BE2C (cell line): ENCODE measurements at regions not wholly inside any gene's neighbourhood (a gene's known extent, or its start where the extent isn't known, plus 50 kb on each side); places are given as distances from the start of the nearest gene placed in this dataset.

Experiments used
- DNase-seq: peaks from one replicate; pipeline ENCODE4 v3.0.0-alpha.2; 2020
- H3K27me3 ChIP-seq: fragments of 250-450 bp; sonication (Bioruptor Pico); 2 replicates; pipeline ENCODE4 v1.5.1; 2020; ENCODE audit warnings: mild to moderate bottlenecking
- H3K36me3 ChIP-seq: fragments of 250-450 bp; sonication (Bioruptor Pico); 2 replicates; pipeline ENCODE4 v1.5.1; 2020; ENCODE audit warnings: mild to moderate bottlenecking
- H3K4me1 ChIP-seq: fragments of 250-450 bp; sonication (Bioruptor Pico); 2 replicates; pipeline ENCODE4 v1.5.1; 2020
- H3K4me3 ChIP-seq: 2 replicates; pipeline ENCODE4 v1.5.1; 2011; ENCODE audit warnings: low read depth, low read length
- H3K9me3 ChIP-seq: fragments of 250-450 bp; sonication (Bioruptor Pico); 2 replicates; pipeline ENCODE4 v1.5.1; 2020
- TF ChIP-seq, protein P1 (sequence below): IDR thresholded peaks from 2 replicates; pipeline ENCODE4 v1.5.1; 2012; ENCODE audit warnings: mild to moderate bottlenecking, low read depth, low read length

DNA sequence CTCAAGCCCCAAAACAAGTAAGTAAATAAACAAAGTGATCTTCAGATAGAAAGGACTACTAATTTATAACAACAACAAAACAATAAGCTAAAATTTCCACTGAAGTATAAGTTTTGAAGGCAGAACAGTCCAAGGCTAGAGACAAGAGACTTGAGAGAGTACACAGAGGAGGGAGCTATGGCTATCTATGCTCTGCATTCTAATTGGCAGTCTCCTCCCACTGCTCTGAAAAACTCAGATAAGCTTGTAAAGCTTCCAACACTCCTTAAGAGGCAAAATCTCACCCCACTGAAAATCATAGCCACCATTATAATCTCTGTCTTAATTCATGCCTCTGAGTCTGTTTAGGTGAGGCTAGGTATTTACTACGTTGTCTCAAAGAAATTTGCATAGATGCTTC is 714.6 kb upstream of the LRATD1 start:
- TF ChIP-seq, protein P1, sequence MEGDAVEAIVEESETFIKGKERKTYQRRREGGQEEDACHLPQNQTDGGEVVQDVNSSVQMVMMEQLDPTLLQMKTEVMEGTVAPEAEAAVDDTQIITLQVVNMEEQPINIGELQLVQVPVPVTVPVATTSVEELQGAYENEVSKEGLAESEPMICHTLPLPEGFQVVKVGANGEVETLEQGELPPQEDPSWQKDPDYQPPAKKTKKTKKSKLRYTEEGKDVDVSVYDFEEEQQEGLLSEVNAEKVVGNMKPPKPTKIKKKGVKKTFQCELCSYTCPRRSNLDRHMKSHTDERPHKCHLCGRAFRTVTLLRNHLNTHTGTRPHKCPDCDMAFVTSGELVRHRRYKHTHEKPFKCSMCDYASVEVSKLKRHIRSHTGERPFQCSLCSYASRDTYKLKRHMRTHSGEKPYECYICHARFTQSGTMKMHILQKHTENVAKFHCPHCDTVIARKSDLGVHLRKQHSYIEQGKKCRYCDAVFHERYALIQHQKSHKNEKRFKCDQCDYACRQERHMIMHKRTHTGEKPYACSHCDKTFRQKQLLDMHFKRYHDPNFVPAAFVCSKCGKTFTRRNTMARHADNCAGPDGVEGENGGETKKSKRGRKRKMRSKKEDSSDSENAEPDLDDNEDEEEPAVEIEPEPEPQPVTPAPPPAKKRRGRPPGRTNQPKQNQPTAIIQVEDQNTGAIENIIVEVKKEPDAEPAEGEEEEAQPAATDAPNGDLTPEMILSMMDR: no peak
- Histone ChIP-seq H3K27me3 (no peaks in the 10 kb centered on the region), H3K4me1 (no peaks in the 10 kb centered on the region), H3K9me3 (no peaks in the 10 kb centered on the region), H3K36me3 (no peaks in the 10 kb centered on the region), H3K4me3 (no peak overlapping the region)
- no peak for DNase-seq

DNA sequence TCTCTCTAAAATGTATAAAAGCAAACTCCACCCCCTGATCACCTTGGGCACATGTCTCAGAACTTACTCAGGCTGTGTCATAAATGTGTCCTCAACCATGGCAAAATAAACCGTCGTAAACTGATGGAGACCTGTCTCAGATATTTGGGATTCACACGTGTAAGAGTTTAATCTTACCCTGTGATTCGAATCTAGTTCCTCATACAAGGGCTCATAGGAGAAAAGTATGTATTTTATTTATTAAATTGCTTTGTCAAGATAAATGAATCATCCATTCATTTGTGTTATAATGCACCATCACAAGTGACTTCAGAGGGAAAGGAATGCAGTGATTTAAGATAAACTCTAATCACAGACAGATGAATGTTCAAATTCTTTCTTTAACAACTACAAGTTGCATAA is 712.5 kb upstream of the LRATD1 start:
- TF ChIP-seq, protein P1: no peak

DNA sequence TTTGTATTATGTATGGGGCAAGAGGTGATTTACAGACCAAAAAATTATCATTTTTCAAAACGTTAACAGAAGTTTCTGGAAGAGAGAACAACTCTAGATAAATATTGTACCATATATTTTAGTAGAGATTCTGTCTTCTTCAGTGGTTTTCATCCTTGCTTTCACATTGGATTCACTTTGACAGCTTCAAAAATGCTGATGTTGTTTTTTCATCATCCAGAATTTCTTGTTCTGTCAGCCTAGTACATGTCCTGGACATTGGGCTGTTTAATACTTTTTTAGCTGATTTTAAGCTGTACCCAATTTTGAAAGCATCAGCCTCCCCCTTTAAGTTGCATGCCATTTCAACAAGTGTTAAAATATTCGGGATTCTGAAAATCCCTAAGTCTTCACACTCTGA is 711.3 kb upstream of the LRATD1 start:
- no peak overlapping the region for H3K4me3 ChIP-seq

More for the DNA sequence above, 712.5 kb upstream of the LRATD1 start:
- H3K9me3 ChIP-seq: no peaks in the 10 kb centered on the region
- no peaks in the 10 kb centered on the region for H3K27me3 ChIP-seq
- DNase-seq: no peak
- H3K36me3 ChIP-seq: no peaks in the 10 kb centered on the region
- no peak overlapping the region for H3K4me3 ChIP-seq
- H3K4me1 ChIP-seq: no peaks in the 10 kb centered on the region

DNA sequence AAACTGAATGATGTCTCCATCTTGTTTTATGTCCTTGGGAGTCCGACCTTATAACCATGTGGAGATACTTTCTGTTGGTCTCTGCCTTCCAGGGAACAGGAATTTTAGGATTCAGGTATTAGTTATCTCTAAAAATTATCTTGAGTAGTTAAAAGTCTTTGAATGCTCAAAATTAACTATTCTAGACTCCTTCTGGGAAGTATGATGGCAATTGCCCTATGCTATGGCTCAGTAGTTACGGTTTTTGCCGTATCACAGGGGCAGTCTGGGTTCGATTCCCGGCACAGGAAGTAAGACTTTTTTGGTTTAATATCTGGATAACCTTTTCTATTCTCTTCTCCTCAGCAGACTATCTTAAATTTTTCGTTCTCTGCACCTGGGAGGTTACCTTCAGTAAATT is 708.7 kb upstream of the LRATD1 start:
- no peak for DNase-seq
- Histone ChIP-seq H3K27me3 (no peaks in the 10 kb centered on the region), H3K9me3 (no peaks in the 10 kb centered on the region), H3K4me3 (no peak overlapping the region), H3K4me1 (no peaks in the 10 kb centered on the region; the same call in 1 of the 2 replicates), H3K36me3 (no peaks in the 10 kb centered on the region)
- TF ChIP-seq, protein P1: no peak

More for the DNA sequence above, 711.3 kb upstream of the LRATD1 start:
- Histone ChIP-seq H3K4me1 (no peaks in the 10 kb centered on the region), H3K27me3 (no peaks in the 10 kb centered on the region), H3K9me3 (no peaks in the 10 kb centered on the region), H3K36me3 (no peaks in the 10 kb centered on the region)
- TF ChIP-seq, protein P1: no peak
- DNase-seq: no peak

DNA sequence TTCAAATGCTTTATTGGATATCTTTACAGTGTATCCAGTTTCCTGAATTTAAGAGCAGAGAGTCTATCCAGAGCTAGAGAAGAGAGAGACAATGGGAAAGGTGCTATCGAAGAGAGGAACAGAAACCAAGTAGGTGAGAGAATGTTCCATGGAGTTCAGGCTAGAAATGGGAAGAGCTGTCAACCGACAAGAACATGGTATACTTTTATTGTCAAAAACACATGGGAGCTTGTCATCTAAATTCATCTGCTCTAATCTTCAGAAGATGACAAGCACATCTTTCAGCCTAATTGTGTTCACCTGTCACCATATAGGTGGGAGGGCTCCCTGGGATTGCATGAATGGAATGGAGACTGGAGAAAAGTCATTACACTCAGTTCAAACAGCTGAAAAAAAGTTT is 690.4 kb upstream of the LRATD1 start:
- DNase-seq: no peak
- TF ChIP-seq, protein P1: no peak
- no peak overlapping the region for H3K4me3 ChIP-seq

DNA sequence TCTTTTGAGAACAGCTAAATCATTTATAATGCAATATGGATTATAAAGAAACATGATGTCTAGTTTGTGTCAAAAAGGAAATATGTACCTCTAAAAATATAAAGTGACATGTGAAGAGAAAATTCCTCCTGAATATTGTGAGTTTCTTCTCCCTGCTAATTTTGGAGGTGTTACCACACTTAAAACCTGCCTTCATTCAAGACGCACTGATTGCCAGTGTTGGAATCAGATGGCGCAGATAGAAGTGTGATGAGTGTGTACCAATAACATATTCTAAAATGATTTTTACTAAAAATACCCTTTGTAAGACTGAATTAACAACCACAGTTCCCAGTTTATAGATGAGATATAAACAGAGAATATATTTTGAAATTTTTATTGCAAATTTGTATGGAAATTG is 681.8 kb upstream of the LRATD1 start:
- Histone ChIP-seq H3K36me3 (no peaks in the 10 kb centered on the region), H3K9me3 (no peaks in the 10 kb centered on the region), H3K4me3 (no peak overlapping the region), H3K27me3 (no peaks in the 10 kb centered on the region), H3K4me1 (no peaks in the 10 kb centered on the region)
- TF ChIP-seq, protein P1: no peak
- no peak for DNase-seq

More for the DNA sequence above, 690.4 kb upstream of the LRATD1 start:
- no peaks in the 10 kb centered on the region for H3K27me3 ChIP-seq
- no peaks in the 10 kb centered on the region for H3K4me1 ChIP-seq
- no peaks in the 10 kb centered on the region for H3K36me3 ChIP-seq
- no peaks in the 10 kb centered on the region for H3K9me3 ChIP-seq
